ENCODE measurements at regions not wholly inside any gene's neighbourhood (a gene's known extent, or its start where the extent isn't known, plus 50 kb on each side); places are given as distances from the start of the nearest gene placed in this dataset.

DNA sequence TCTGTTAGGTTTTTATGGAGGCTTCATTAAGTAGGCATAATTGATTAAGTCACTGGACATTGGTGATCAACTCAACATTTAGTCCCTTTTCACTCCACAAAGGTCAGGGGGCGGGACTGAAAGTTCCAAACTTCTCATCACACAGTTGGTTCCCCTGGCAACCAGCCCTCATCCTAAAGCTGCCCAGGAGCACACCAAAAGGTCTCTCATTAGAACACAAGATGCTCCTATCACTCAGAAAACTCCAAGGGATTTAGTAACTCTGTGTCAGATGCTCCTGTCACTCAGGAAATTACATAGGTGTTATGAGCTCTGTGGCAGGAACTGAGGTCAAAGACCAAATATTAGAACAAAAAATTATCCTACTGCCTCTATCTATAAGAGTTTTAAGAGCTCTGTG lies 321.5 kb downstream of the OTOL1 start:
- ChIA-PET CTCF (no interaction called here), SMC1A (ENCODE audit: uncharacterized antibody, unreplicated experiment) (interaction anchor here (0.7 to 1.8 kb wide), 2 partner anchors 9 to 46 kb away, joined by 3 to 4 read pairs; no protein-coding TSS in a partner anchor), POLR2A (no interaction called here), RAD21 (ENCODE audit: unreplicated experiment) (no interaction called here)
- no TSS peak for BruUV-seq (replicated peaks)
- H3K27me3 ChIP-seq (replicated peaks in 1 of 2; ENCODE audit: control insufficient read depth in 2 of 2, insufficient read depth in 2 of 2, low read length in 1 of 2), result no peaks in the 10 kb centered on the region
- no peak overlapping the region for H2AFZ ChIP-seq (ENCODE audit: control insufficient read depth, low read depth, low read length)
- TF ChIP-seq ZBTB4 (CRISPR knock-in tag; IDR thresholded peaks at IDR 0.05) (no peak), FOXM1 (IDR thresholded peaks at IDR 0.05; ENCODE audit: low read depth, low read length) (no peak), NR2F1 (conservative IDR thresholded peaks at IDR 0.05) (no peak), POU2F2 (IDR thresholded peaks at IDR 0.05; ENCODE audit: borderline replicate concordance, low read depth, low read length) (no peak), ZBED1 (IDR thresholded peaks at IDR 0.05; ENCODE audit: borderline replicate concordance) (no peak), POLR2AphosphoS2 (IDR thresholded peaks at IDR 0.05; ENCODE audit: low read depth, low read length) (no peak), FOS (IDR thresholded peaks at IDR 0.05; ENCODE audit: borderline replicate concordance, extremely low read depth, insufficient read length) (no peak), ATF7 (IDR thresholded peaks at IDR 0.05; ENCODE audit: low read depth) (no peak), BMI1 (IDR thresholded peaks at IDR 0.05; ENCODE audit: borderline replicate concordance) (no peak), TCF7 (IDR thresholded peaks at IDR 0.05; ENCODE audit: borderline replicate concordance) (no peak), SP1 (IDR thresholded peaks at IDR 0.05; ENCODE audit: low read depth, low read length) (no peak), ASH2L (IDR thresholded peaks at IDR 0.05; ENCODE audit: borderline replicate concordance, low read depth) (no peak), CHD4 (IDR thresholded peaks at IDR 0.05) (no peak), EP300 (IDR thresholded peaks at IDR 0.05; ENCODE audit: borderline replicate concordance in 1 of 2, control insufficient read depth in 1 of 2, low read depth in 2 of 2, low read length in 2 of 2) (no peak), SPI1 (IDR thresholded peaks at IDR 0.05; ENCODE audit: borderline replicate concordance, insufficient read depth, low read depth, low read length) (no peak), TARDBP (IDR thresholded peaks at IDR 0.05; ENCODE audit: borderline replicate concordance) (no peak)
- TF ChIP-seq, protein P1, sequence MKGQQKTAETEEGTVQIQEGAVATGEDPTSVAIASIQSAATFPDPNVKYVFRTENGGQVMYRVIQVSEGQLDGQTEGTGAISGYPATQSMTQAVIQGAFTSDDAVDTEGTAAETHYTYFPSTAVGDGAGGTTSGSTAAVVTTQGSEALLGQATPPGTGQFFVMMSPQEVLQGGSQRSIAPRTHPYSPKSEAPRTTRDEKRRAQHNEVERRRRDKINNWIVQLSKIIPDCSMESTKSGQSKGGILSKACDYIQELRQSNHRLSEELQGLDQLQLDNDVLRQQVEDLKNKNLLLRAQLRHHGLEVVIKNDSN (IDR thresholded peaks at IDR 0.05; ENCODE audit: borderline replicate concordance, extremely low read length, insufficient read depth, low read depth, low read length), result no peak
- no peaks in the 10 kb centered on the region for H4K20me1 ChIP-seq (ENCODE audit: control insufficient read depth, insufficient read depth)
- FAIRE-seq (no peak), DNase-seq (ENCODE audit: low read depth, low spot score) (no peak), ATAC-seq (no peak)
- in situ Hi-C loops (cut with MboI), result no loop called here
- H3K79me2 ChIP-seq (ENCODE audit: control insufficient read depth, insufficient read depth, low read length), result no peaks in the 10 kb centered on the region
- intact Hi-C loops (cut with micrococcal nuclease; ENCODE audit: unreplicated experiment), result no loop called here
- no peaks in the 10 kb centered on the region for H3K36me3 ChIP-seq (ENCODE audit: control insufficient read depth in 2 of 2, insufficient read depth in 2 of 2, low read length in 1 of 2)
- no peak overlapping the region for H3K4me2 ChIP-seq (ENCODE audit: control insufficient read depth, insufficient read depth)
- H3K4me3 ChIP-seq, result no peak overlapping the region
- no peak overlapping the region for H3K9ac ChIP-seq (ENCODE audit: control insufficient read depth, insufficient read depth, low read length)
- WGBS (ENCODE audit: insufficient coverage, insufficient replicate concordance, low lambda C conversion rate, missing lambda C conversion rate), result 0% methylated on average over 1 of the region's 1 CpG
- no peaks in the 10 kb centered on the region for H3K9me3 ChIP-seq (replicated peaks; ENCODE audit: control insufficient read depth, insufficient read depth, low read length)
- H3K4me1 ChIP-seq (ENCODE audit: control insufficient read depth, insufficient read depth, low read length), result no peaks in the 10 kb centered on the region
- no peak overlapping the region for H3K27ac ChIP-seq (ENCODE audit: control insufficient read depth, insufficient read depth)
